ENCODE measurements at regions not wholly inside any gene's neighbourhood (a gene's known extent, or its start where the extent isn't known, plus 50 kb on each side); places are given as distances from the start of the nearest gene placed in this dataset.
"Not testable (repeated sequence)": the region's sequence is repeated elsewhere in the genome, so short reads cannot be mapped to it uniquely, and the experiment has no call there.

DNA sequence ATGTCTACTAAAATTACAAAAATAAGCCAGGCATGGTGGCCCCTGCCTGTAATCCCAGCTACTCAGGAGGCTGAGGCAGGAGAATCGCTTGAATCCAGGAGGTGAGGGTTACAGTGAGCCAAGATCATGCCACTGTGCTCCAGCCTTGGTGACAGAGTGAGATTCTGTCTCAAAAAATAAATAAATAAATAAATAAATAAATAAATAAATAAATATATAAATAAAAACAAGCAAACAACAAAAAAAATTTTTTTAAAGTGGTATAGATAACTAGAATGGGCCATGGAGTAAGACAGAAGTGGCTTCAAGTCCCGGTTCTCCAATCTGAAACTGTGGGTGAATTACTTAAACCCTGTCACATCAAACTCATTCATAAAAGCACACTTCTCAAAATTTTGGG is 63.0 kb upstream of the DIO2 start:
- TF ChIP-seq POLR2A (IDR thresholded peaks at IDR 0.05) = not testable (repeated sequence)
- TF ChIP-seq, protein P1, sequence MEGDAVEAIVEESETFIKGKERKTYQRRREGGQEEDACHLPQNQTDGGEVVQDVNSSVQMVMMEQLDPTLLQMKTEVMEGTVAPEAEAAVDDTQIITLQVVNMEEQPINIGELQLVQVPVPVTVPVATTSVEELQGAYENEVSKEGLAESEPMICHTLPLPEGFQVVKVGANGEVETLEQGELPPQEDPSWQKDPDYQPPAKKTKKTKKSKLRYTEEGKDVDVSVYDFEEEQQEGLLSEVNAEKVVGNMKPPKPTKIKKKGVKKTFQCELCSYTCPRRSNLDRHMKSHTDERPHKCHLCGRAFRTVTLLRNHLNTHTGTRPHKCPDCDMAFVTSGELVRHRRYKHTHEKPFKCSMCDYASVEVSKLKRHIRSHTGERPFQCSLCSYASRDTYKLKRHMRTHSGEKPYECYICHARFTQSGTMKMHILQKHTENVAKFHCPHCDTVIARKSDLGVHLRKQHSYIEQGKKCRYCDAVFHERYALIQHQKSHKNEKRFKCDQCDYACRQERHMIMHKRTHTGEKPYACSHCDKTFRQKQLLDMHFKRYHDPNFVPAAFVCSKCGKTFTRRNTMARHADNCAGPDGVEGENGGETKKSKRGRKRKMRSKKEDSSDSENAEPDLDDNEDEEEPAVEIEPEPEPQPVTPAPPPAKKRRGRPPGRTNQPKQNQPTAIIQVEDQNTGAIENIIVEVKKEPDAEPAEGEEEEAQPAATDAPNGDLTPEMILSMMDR (IDR thresholded peaks at IDR 0.05) = not testable (repeated sequence)
